OCI-M2 (cell line): ENCODE measurements at regions not wholly inside any gene's neighbourhood (a gene's known extent, or its start where the extent isn't known, plus 50 kb on each side); places are given as distances from the start of the nearest gene placed in this dataset.
A peak's percentile ranks its signal among the peaks of the same experiment; 100 is the strongest.

ENCODE experiments used
- DNase-seq: peaks from one replicate; lab custom pipeline; 2025; ENCODE audit not compliant: unreplicated experiment; lab: John Stamatoyannopoulos, UW

DNA sequence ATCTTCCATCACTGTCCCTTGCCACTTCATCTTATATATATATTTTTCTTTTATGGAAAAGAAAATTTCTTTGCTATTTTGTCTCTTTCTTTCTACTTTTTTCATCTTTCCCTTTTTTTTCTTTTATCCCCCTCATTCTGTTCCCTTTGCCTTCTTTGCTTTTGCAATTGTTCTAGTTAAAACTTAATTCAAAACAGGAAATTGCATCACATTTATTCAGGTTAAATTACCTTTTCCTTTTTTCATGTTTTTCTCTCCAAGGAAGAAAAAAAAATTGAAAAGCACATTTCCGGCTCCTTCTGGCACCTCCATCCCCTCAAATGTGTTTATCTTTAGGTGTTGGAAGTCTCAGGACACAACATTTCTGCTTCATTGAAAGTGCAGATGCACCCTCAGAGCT is 176.9 kb downstream of the FGF1 start:
- no peak for DNase-seq

DNA sequence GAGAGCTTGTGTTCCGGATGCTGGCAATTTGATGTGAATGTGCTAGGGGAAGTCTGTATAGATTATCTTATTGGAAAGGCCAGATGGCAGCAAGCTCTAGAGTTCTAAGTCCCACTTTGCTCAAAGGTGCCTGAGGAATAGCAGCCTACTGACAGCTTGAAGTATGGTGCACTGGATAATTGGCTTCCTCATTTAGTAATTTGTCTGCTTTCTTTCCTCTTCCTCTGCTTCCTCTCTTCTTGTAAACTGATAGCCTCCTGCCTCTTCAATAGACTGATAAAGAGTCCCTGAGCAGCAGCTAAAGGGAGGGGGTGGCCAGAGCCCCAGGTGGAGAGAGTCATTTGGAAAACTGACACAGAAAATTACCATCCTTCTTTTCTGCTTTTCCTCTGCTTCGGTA is 177.3 kb downstream of the FGF1 start:
- peak; percentile 36 for DNase-seq

DNA sequence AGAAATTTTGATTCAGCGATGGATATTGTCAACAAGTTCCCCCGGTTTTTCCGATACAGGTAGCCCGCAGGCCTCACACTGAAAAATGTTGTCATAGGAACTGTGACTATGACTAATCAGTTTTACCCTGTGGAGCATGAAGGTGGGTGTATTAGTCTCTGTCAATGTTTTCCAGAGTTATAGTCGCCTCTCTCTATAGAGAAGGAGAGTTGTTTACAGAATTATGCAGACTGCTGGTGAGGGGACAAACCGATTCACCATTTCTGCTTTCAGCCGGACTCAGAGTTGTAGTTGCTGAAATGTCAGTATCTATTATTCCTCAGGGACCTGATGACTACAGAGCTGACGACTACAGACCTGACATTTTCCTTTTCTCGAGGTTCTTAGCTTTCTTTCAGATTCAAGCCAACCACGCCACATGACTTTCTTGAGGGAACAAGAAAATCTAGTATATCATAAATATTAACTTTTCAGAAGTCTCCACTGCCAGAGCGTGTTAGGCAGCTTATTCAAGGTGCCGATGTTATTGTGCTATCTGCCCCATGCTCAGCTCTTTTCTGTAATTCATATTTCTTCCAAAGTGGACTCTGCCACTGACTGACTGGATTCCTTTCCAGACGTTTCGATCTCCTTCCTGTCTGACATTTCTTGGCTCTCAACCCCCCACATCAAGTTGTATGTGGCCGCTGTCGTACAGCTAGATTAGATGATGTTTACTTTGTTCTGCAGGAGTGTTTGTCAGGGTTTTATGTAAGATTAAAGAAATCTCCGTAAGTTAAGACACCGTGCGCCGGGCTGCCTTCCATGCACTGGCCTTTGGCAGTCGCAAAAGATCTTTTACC is 178.1 kb downstream of the FGF1 start:
- DNase-seq: no peak

DNA sequence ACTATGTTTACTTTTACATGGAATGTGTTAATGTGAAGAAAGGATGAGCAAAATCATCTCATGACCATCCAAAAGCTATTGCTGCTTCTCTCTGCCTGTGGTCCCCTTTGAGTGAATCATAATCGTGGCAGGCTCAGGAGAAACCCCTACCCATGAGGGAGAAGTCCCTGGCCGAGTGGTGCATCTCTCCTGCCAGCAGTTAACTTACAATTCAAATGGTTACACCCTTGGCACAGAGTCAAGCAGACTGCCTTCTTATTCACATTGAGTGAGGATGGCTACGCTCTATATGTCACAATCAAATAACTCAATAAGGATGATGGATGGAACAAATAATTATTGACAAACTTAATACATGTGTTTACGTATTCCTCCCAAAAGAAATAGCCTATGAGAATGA is 179.1 kb downstream of the FGF1 start:
- no peak for DNase-seq

DNA sequence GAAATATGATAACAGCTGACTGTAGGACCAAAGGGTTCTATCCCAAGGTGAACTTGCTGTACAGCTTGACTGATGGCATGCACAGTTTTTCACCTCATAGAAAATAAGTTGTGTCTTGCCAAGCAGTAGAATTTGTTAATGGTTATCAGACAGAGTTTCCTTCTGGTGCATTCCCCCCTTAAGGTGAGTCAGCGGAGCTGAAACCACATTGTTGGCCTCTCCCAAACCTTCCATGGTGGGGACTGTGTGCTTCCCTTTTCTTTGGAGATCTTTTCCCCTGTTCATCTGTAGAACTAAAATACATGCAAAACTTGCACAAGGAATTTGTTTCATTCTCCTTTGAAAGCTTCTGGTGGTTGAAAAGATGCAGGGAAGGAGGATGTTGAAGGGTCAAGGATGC is 179.8 kb downstream of the FGF1 start:
- DNase-seq: no peak

DNA sequence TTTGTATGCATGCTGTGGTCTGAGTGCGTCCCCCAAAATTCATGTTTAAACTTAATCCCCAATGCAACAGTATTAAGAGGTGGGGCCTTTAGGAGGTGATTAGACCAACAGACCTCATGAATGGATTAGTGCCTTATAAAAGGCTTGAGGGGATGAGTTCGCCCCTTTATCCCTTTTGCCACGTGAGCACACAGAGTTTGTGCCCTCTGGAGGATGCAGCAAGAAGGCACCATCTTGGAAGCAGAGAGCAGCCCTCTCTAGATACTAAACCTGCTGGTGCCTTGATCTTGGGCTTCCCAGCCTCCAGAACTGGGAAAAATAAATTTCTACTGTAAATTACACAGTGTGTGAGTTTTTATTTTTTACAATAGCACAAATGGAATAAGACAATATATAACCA is 177.1 kb upstream of the SPRY4 start:
- no peak for DNase-seq

DNA sequence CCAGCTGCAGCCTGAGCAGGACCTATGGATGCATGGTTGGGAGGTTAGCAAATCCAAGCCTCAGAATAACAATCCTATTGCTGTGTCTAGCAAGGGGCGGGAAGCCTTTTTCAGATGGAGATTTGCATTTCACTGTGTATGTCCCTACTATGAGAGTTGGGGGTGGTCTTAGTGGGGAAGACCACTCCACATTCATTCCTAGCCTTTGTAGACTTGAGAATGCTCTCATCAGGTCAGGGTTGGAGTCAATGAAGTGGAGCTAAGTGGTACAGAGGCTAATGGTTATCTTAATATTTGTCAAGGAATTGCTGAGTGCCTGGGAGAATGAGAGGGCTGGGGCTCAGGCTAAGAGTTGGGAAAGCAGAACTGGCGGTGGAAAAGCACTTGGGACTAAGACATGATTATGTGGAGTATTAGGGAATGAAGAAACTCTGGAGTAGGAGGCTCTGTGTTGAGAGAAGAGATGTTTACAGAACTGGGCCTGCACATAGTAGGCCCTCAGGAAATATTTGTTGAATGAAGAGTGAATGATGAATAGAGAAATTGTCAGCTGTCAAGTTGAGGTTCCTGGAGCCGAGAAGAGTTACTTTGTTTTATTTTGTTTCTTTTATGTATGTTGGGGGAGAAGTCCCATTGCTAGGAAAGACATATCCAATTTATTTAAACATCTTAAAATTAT is 175.5 kb upstream of the SPRY4 start:
- no peak for DNase-seq

DNA sequence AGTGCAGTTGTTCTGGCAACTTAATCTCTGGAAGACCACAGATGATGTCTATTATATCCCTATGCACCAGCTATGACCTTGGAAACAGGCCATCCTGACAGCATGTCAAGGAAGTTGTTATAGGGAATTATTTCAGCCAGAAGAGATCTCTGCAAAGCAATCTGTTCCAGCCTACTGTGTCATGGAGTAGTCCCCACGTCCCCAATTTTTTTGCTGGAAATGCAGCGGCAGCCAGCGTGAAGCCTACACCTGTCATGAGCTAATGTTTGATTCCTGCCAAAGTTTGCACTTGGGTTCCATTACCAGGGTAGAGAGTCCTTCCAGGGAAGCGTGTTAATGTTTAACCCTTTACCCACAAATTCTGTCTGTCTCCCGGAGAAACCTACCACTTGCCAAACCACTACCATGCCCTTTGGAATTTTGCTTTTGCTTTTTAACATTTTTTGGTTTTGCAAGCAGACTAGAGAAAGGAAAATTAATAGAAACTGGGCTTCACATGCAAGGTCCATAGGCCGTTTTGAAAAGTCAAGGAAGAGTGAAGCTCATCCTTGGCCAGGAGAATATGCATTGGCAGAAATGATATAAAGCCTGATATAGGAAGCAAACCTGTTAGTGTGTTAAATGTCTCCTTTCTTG is 174.9 kb upstream of the SPRY4 start:
- DNase-seq: no peak

DNA sequence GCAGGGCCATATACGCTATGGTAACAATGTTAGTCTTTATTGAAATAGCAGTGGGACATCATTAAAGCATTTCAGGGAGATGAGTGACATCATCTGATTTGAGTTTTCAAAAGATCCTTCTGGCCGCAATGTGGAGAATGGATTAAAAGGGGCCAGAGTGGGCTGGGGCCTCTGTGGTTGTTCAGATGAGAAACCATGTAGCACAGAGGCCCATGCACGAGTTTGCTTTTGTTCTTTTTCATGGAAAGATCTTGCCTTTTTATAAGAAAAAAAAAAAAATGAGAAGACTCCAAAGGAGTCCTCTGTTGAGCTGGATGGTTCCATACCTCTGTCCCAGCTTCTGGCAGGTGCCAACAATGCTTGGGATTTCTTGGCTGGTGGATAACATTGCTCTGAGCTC is 173.5 kb upstream of the SPRY4 start:
- no peak for DNase-seq

DNA sequence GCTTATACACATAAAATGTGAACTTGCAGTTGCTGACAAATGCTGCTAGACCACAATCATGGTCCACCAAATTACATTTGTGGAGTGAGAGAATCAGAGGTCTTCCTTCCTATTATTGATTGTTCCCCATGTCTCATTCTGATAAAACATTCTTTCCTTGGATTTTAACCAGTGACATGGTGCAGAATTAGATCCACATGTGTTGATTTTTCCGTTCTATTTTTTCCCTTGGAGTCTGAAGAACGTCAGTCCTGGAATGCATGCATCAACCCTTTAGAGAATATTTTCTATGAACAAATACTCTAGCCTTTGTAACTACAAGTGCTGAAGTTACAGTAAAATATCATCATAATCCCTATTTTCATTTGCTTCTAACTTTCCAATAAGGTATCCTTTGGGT is 170.7 kb upstream of the SPRY4 start:
- DNase-seq: no peak

DNA sequence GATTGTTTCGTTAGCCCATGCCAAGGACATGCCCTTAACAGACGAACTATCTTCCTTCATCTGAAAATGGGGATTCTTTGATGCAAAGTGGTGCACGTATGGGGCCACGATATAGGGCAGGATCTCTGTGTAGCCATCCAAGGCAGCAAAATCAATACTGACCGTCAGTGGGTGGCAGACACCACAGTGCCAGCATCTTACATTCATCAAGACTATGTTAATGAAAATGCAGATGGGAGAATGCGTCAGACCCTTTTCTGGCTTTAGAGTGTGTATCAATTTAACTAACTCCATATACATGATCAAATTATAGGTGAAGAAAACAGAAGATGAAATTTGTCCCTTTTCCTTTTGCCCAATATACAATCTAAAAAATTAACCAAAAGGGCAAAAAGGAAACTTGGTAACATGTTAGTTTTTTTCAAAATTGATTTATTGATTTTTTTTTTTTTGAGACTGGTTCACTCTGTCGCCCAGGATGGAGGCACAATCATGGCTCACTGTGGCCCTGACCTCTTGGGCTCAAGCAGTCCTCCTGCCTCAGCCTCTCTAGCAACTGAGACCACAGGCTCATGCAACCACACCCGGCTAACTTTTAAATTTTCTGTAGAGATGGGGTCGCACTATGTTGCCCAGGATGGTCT is 169.2 kb upstream of the SPRY4 start:
- DNase-seq: no peak

DNA sequence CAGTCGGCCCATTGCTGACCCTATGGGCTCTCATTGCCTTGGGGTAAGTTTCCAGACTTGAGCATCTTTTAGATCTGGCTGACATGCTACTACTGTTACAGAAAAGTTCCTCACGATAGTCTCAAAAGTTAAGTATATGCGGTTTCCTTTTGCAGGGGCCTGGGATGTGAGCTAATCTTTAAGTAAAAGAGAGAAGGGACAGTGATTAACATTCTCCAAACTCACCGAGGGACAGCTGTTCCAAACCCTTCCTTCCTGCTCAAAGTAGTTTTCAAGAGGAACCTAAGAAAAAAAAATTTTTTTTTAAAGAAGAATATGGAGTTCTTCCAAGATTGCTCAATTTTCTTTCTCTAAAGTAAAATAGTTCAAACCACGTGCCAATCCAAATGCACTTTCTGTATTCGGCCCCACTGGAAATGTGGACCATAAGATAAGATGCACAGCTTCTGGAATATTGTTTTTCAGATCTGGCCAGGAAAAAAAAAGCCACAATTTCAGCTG is 168.0 kb upstream of the SPRY4 start:
- no peak for DNase-seq

DNA sequence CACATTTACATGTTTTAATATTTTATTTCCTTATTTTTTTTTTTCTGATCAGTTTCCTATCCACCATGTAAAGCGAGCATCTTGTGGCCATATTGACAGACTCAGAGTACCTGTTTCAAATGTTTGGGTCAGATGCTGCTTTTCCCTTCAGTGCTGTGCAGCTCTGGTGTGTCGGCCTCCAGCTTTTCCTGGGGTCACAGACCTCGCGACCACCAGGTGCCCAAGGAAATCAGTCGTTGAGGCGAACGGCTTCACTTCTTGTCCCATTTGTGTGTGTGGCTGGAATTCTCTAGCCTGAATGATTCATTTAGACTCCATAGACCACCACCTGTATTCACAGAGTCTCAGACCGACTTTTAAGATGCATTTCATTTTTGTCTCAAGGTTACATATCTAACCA is 166.9 kb upstream of the SPRY4 start:
- DNase-seq: no peak

DNA sequence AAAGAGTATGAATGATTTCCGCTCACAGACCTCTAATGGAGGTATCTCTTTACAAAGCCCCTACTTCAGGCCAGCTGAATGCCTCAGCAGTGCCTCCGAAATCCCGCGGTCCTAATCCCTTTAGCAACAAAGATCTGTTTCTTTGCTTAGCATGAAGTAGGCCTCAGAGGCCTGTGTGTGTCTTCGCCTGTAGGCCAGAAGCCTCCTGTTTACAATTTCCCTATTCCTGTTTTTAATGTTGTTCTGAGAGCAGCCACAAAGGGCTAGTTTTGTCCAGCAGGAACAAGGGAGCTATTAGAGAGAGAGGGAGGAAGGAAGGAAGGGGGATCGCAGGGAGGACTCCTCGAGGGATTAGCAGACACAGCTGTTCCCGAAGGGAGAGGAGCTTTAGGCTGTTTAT is 166.4 kb upstream of the SPRY4 start:
- no peak for DNase-seq

DNA sequence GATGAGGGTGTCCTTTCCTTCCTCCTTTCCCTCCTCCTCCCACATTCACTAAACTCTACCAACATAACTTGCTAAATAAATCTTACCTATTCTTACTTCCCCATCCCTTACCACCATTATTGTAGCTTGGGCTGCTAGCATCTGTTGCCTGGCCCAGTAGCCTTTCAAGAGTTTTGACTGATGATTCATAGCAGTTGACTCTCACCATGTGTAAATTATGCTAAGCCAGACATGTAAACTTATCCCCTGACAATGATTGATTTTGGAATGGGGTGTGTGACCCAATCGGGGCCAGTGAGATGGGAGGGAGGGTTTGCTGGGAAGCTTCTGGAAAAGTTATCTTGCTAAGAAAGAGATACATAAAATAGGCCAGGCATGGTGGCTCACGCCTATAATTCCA is 161.8 kb upstream of the SPRY4 start:
- no peak for DNase-seq

DNA sequence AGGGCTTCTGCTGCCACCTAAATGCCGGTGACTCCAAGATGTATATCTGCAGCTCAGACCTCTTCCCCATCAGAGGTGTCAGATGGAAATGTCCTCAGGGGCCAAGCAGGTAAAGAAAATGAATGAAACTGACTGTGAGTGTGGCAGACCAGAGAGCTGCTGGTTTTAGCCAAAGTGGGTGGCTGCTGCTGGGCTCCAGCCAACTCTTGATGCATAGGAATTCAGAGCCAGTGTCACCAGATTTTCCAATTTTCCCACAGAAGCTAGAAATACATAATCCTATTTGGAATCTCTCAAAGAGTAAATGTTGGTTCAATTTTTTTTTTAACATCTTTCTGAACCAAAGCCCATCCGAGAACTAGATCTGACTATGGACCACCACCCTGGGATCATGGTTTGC is 161.2 kb upstream of the SPRY4 start:
- DNase-seq: no peak

DNA sequence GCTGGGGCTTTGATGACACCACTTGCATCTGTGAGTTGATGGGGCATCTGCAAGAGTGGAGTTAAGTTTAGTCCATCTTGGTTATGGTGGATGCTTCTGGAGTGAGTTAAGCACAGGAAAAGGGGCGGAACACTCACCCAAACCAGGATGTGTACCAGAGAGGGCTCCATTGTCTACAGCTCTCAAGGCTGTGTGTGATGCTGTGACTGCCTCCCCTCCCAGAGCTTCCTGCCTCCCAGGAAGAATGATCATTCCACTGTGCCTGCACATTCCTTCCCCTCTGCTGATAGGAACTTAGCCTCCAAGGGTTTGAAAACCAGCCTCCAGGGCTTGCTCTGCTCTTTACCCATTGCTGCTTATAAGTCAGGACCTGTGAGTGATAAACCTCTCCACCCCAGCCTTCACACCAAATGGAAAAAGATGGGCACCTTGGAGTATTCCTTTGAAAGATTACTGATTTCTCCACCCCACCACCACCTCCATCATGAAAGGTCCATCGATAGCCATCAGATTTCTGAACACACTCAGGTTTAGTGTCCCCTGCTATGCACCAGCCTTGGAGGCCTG is 160.1 kb upstream of the SPRY4 start:
- no peak for DNase-seq

DNA sequence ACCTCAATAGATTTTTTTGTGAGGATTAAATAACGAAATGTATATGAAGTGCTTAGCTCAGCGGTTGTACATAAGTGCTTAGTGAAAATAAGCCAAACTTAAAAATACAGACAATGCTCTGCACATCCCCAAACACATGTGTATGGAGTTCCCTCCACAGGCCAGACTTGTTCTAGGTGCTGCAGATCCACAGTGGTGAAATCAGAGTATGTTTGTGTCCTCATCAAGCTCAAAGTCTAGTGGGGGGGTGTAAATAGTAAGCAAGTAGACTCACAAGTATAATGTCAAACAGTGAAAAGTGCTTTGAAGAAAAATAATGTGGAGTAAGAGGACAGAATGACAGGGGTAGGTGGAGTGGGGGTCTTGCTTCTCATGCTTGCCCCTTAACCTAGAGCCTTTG is 157.4 kb upstream of the SPRY4 start:
- no peak for DNase-seq

DNA sequence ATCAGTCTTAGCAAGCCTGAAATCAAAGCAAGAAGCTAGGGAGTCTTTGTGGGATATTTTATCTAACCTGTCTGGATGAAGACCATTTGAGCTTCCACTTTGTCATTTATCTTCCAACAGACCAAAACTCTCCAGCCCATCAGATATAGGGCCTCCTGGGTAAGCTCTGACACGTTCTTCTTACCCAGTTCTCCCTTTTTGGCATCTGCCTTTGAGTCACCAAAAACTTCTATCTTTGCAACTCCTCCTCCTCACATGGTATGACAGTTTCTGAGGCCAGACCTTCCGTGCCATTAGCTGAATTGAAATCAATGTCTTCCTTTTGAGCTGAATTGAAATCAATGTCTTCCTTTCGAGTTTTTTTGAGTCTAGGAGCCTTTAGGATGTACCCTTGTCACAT is 156.6 kb upstream of the SPRY4 start:
- DNase-seq: no peak

DNA sequence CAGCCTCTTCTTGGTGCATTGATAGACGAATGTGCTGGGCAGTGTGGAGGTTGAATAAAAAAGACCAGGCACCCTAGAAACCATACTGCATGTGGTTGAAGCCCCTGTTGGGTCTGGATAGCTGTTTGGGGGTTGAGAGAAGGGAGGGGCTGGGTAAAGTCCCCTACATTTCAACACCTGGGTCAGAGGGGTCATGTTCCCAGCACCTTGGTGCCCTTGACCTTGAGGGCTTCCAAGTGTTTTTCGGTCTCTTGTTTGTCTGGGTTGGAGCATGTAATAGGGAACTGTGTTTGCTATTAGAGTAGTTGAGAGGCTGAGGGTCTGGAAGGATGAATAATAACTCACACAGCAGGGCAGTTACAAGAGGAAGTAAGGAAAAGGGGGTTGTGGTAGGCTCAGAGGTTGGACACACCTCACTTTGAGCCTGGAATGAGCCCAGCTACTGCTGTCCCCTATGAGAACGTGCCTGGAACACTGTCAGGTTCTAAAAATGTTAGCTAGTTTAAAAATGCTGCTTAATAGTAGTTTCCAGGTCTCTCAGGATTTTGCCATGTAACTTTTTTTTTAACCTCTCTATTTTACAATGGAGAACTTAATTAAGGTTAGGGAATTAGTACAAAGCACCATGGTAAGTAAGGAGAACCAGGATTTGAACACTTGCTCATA is 155.2 kb upstream of the SPRY4 start:
- no peak for DNase-seq

DNA sequence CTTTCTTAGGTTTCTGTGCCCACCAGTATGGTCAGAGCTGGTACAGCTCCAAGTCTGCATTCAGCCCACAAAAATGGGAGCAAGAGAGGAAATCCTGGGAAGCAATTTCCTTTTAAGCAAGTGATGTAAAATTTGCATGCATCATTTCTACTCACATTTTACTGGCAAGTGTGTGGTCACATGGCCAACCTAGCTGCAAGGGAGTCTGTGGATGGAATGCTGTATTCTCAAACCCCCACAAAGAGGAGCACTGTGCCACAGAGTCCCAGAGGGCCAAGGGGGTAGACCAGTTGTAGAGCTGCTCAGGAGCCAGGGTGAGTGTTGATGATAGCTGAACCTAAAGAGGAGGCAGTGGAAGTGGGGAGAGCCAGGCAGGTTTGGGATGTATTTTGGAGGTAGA is 154.3 kb upstream of the SPRY4 start:
- DNase-seq: no peak
